Karpas-422 (cell line): ENCODE measurements at regions not wholly inside any gene's neighbourhood (a gene's known extent, or its start where the extent isn't known, plus 50 kb on each side); places are given as distances from the start of the nearest gene placed in this dataset.
A peak's percentile ranks its signal among the peaks of the same experiment; 100 is the strongest.

ENCODE experiments used
- DNase-seq: peaks from one replicate; pipeline ENCODE4 v3.0.0-alpha.2; 2015
- H2AFZ ChIP-seq: fragments of 200-600 bp; sonication (generic); 2 replicates; pipeline ENCODE4 v1.6.1; 2014; ENCODE audit warnings: antibody characterized with exemption, low read length, mixed read lengths
- H3K27ac ChIP-seq: fragments of 200-600 bp; sonication (generic); 2 replicates; pipeline ENCODE4 v1.5.1; 2014; ENCODE audit warnings: mild to moderate bottlenecking, low read length, moderate library complexity
- H3K27me3 ChIP-seq: fragments of 200-600 bp; sonication (generic); 2 replicates; pipeline ENCODE4 v1.6.1; 2014; ENCODE audit warnings: low read length, mixed read lengths
- H3K36me3 ChIP-seq: fragments of 200-600 bp; sonication (generic); 2 replicates; pipeline ENCODE4 v1.6.1; 2014; ENCODE audit warnings: low read length, mixed read lengths; ENCODE audit not compliant: insufficient read depth
- H3K4me1 ChIP-seq: fragments of 200-600 bp; sonication (generic); 2 replicates; pipeline ENCODE4 v1.6.1; 2014; ENCODE audit warnings: mild to moderate bottlenecking, low read length, mixed read lengths
- H3K4me2 ChIP-seq: fragments of 200-600 bp; sonication (generic); 2 replicates; pipeline ENCODE4 v1.6.1; 2014; ENCODE audit warnings: low read length, low read depth, mild to moderate bottlenecking; ENCODE audit not compliant: poor library complexity, severe bottlenecking
- H3K4me3 ChIP-seq: fragments of 200-600 bp; sonication (generic); 2 replicates; pipeline ENCODE4 v1.5.1; 2014; ENCODE audit warnings: mild to moderate bottlenecking, antibody characterized with exemption, low read length, mixed read lengths
- H3K79me2 ChIP-seq: fragments of 200-600 bp; sonication (generic); 2 replicates; pipeline ENCODE4 v1.6.1; 2014; ENCODE audit warnings: mild to moderate bottlenecking, low read length, mixed read lengths
- H3K9ac ChIP-seq: fragments of 200-600 bp; sonication (generic); 2 replicates; pipeline ENCODE4 v1.6.0; 2014; ENCODE audit warnings: low read length
- H3K9me2 ChIP-seq: fragments of 200-600 bp; sonication (generic), shearing (Covaris generic); replicated peaks from 2 replicates; pipeline ENCODE4 v1.6.0; 2014; ENCODE audit warnings: mild to moderate bottlenecking, low read length, moderate library complexity; ENCODE audit not compliant: insufficient read depth
- H3K9me3 ChIP-seq: fragments of 300-700, 200-600 bp; sonication (generic); 2 replicates; pipeline ENCODE4 v1.6.1; 2014; ENCODE audit warnings: low read length, mixed read lengths
- H4K20me1 ChIP-seq: fragments of 200-600 bp; sonication (generic); 2 replicates; pipeline ENCODE4 v1.6.1; 2014; ENCODE audit warnings: mild to moderate bottlenecking, antibody characterized with exemption, low read length, low read depth; ENCODE audit not compliant: insufficient read depth

DNA sequence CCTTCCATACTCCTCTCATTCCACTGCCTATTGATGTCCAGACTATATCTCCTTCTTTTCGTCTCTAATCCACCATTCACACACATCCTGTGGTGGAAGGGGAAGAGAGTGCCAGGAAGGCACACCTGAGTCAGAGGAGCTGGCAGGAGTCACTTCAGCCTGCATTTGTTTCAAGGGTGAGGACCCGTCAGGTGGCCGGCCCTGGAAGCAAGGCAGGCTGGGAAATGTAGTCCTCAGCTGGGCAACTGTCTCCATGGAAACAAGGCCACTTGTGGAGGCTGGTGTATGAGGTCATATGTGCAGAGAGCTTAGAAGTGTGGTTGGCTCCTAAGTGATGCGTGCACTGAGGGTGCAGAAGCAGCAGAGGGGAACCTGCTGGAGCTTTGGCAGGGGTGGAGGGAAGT lies 278.4 kb downstream of the NSG2 start:
- Histone ChIP-seq H3K9me3 (no peaks in the 10 kb centered on the region), H3K9me2 (no peaks in the 10 kb centered on the region), H3K4me2 (peak overlapping the region; percentile 26), H4K20me1 (no peaks in the 10 kb centered on the region), H3K4me3 (no peak overlapping the region), H3K27ac (no peak overlapping the region), H3K36me3 (no peaks in the 10 kb centered on the region), H3K9ac (no peak overlapping the region), H3K79me2 (no peaks in the 10 kb centered on the region), H3K4me1 (peaks cover 9% of the 10 kb centered on the region), H3K27me3 (no peaks in the 10 kb centered on the region), H2AFZ (peak overlapping the region; percentile 43; the same call in 1 of the 2 replicates)
- peak; percentile 85 for DNase-seq

GRCh38 chr5:174324680-174325079 lies 279.2 kb downstream of the NSG2 start:
- no peak overlapping the region for H3K27ac ChIP-seq
- DNase-seq, result no peak
- H3K79me2 ChIP-seq, result no peaks in the 10 kb centered on the region
- H3K27me3 ChIP-seq, result no peaks in the 10 kb centered on the region
- no peaks in the 10 kb centered on the region for H3K36me3 ChIP-seq
- no peak overlapping the region for H3K9ac ChIP-seq
- no peak overlapping the region for H3K4me2 ChIP-seq
- H2AFZ ChIP-seq, result no peak overlapping the region
- H3K9me3 ChIP-seq, result no peaks in the 10 kb centered on the region
- H4K20me1 ChIP-seq, result no peaks in the 10 kb centered on the region
- H3K9me2 ChIP-seq, result no peaks in the 10 kb centered on the region
- H3K4me1 ChIP-seq, result peaks cover 9% of the 10 kb centered on the region
- no peak overlapping the region for H3K4me3 ChIP-seq

DNA sequence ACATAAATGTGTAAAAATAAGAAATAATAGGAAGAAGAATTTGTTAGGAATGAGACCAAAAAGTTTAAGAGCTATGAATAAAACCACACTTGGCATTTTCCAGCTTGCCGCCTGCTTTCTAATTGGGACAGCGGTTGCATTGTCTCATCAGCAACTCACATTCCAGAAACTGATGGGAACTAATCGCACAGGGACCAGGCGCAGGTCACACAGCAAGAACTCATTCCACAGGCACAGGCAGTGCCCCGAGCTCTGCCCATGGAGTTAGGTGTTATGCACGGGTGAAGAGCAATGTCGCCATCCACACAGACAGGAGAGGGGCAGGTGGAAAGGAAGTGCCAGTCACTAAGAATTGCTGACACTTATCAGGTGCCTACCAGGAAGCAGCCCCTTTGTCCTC lies 279.9 kb downstream of the NSG2 start:
- Histone ChIP-seq H3K36me3 (no peaks in the 10 kb centered on the region), H3K79me2 (no peaks in the 10 kb centered on the region), H2AFZ (no peak overlapping the region), H3K9me2 (no peaks in the 10 kb centered on the region), H4K20me1 (no peaks in the 10 kb centered on the region), H3K4me1 (peaks cover 9% of the 10 kb centered on the region), H3K27ac (no peak overlapping the region), H3K4me2 (no peak overlapping the region), H3K9ac (no peak overlapping the region), H3K9me3 (no peaks in the 10 kb centered on the region), H3K4me3 (no peak overlapping the region), H3K27me3 (no peaks in the 10 kb centered on the region)
- DNase-seq, result no peak

DNA sequence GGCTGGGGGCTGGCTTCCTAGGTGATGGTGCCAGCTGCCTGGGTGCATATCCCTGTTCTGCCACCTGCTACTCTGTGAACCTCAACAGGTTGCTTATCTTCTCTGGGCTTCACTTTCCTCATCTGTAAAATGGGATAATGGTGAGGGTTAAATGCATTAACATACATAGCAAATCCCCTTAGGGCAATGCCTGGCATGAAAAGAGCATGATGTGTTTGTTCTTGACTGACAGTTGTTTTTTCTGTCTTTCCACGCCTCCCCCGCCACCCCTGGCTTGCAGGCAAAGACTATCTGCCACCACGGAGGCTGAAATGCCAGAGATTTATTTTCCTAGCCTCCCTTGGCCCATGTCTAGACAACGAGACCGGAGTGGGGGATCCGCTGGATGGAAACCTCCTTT lies 280.5 kb downstream of the NSG2 start:
- no peaks in the 10 kb centered on the region for H3K36me3 ChIP-seq

GRCh38 chr5:174326372-174326771 lies 280.9 kb downstream of the NSG2 start:
- Histone ChIP-seq H3K4me3 (no peak overlapping the region), H3K9ac (no peak overlapping the region), H2AFZ (no peak overlapping the region), H4K20me1 (no peaks in the 10 kb centered on the region), H3K4me1 (peaks cover 9% of the 10 kb centered on the region), H3K9me2 (no peaks in the 10 kb centered on the region), H3K27me3 (no peaks in the 10 kb centered on the region), H3K4me2 (no peak overlapping the region), H3K79me2 (no peaks in the 10 kb centered on the region), H3K36me3 (no peaks in the 10 kb centered on the region), H3K9me3 (no peaks in the 10 kb centered on the region), H3K27ac (no peak overlapping the region)
- DNase-seq, result no peak

More for the DNA sequence above, 280.5 kb downstream of the NSG2 start:
- H3K9me3 ChIP-seq, result no peaks in the 10 kb centered on the region
- no peak overlapping the region for H3K9ac ChIP-seq
- H3K4me3 ChIP-seq, result no peak overlapping the region
- H3K79me2 ChIP-seq, result no peaks in the 10 kb centered on the region
- H3K27me3 ChIP-seq, result no peaks in the 10 kb centered on the region
- H2AFZ ChIP-seq, result no peak overlapping the region
- H3K4me1 ChIP-seq, result peaks cover 9% of the 10 kb centered on the region
- H3K9me2 ChIP-seq, result no peaks in the 10 kb centered on the region
- no peak for DNase-seq
- no peak overlapping the region for H3K4me2 ChIP-seq
- no peaks in the 10 kb centered on the region for H4K20me1 ChIP-seq
- no peak overlapping the region for H3K27ac ChIP-seq

DNA sequence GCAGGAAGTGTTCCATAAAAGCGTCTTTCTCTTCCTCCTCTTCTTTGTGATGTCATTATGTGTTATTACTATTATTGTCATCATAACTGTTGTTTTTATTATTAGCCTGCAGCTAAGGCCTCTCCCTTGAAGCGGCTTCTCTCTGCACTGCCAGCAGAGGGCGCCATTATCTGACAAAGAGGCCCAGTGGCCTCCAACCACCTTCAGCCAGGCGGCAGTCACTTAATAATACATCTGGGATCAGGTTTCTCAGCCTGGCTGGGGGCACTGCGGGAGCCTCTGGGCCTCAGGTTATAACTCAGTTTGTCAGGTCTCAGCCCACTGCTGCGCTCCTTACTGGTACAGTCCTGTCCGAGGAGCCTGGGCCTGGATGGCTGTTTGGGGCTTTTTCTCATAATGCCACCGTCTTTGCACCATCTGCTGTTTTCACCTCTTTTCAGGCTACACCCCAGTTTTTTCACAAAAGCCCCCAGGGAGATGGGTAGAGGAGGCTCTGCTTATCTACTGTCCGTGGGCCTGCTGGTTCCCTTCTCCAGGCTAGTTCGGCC lies 281.9 kb downstream of the NSG2 start:
- Histone ChIP-seq H3K9ac (no peak overlapping the region), H3K79me2 (no peaks in the 10 kb centered on the region)

DNA sequence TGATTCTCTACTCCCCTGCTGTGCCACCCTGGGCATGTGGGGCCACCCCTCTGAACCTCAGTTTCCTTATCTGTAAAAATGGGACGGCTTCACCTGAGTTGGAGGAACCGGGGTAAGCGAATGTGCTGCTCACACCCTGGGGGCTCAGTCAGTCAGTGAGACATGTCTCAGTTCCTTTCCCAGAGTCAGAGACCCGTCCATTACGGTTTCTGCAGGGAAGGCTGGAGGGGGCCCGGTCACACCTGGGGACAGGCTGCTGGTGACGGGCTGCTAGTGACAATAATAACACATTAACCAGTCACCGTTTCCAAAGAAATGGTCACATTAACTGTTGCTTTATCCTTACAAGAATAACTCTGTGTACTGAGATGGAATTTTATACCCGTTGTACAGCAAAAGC lies 282.4 kb downstream of the NSG2 start:
- H3K36me3 ChIP-seq, result no peaks in the 10 kb centered on the region
- H3K9me2 ChIP-seq, result no peaks in the 10 kb centered on the region
- peaks cover 9% of the 10 kb centered on the region for H3K4me1 ChIP-seq
- H3K79me2 ChIP-seq, result no peaks in the 10 kb centered on the region
- no peaks in the 10 kb centered on the region for H3K9me3 ChIP-seq
- no peak overlapping the region for H3K4me3 ChIP-seq
- no peak overlapping the region for H2AFZ ChIP-seq
- no peak overlapping the region for H3K4me2 ChIP-seq
- DNase-seq, result no peak
- H4K20me1 ChIP-seq, result no peaks in the 10 kb centered on the region
- no peak overlapping the region for H3K27ac ChIP-seq
- no peaks in the 10 kb centered on the region for H3K27me3 ChIP-seq
- no peak overlapping the region for H3K9ac ChIP-seq

More for the DNA sequence above, 281.9 kb downstream of the NSG2 start:
- no peaks in the 10 kb centered on the region for H3K36me3 ChIP-seq
- peaks cover 9% of the 10 kb centered on the region for H3K4me1 ChIP-seq
- H3K27ac ChIP-seq, result no peak overlapping the region
- H3K9me3 ChIP-seq, result no peaks in the 10 kb centered on the region
- H4K20me1 ChIP-seq, result no peaks in the 10 kb centered on the region
- H3K27me3 ChIP-seq, result no peaks in the 10 kb centered on the region
- no peak overlapping the region for H3K4me3 ChIP-seq
- H3K4me2 ChIP-seq, result no peak overlapping the region
- peak; percentile 92 for DNase-seq
- no peaks in the 10 kb centered on the region for H3K9me2 ChIP-seq
- H2AFZ ChIP-seq, result no peak overlapping the region

DNA sequence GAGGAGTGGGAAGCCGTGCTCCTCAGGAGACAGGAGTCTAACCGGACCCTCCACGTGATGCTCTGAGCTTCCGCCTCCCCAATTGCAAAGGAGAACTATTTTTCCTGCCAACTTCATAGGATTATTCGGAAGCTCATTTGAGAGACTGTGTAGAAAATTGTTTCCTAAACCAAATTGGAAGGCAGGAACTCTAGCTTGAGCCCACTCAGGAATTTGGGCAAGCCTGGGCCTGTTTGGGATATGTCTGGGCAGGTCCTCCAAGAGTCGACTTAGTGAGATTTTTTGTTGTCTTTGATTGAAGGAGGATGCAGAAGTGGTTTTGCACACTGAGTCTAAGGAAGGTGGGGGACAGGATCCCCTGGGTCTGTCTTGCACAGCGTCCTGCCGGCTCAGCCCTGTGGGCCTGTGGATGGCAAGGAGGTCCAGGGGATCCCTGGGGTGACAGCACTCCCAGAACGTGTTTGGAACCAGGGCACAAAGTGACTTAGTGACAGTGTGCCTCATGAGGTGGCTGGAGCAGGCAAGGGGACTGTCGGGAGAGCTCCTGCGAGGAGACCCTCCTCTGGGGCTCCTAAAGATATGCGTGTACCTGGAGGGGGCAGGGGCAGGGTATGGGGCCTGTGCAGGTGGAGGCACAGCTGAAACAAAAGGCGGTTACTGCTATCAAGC lies 283.3 kb downstream of the NSG2 start:
- H3K27me3 ChIP-seq, result no peaks in the 10 kb centered on the region
- peaks cover 7% of the 10 kb centered on the region for H3K4me1 ChIP-seq
- H3K4me3 ChIP-seq, result no peak overlapping the region
- H3K4me2 ChIP-seq, result no peak overlapping the region
- H2AFZ ChIP-seq, result no peak overlapping the region
- H3K9ac ChIP-seq, result no peak overlapping the region
- no peak for DNase-seq
- H3K27ac ChIP-seq, result no peak overlapping the region
- no peaks in the 10 kb centered on the region for H3K79me2 ChIP-seq
- H3K9me2 ChIP-seq, result no peaks in the 10 kb centered on the region
- H3K9me3 ChIP-seq, result no peaks in the 10 kb centered on the region
- no peaks in the 10 kb centered on the region for H3K36me3 ChIP-seq
- H4K20me1 ChIP-seq, result no peaks in the 10 kb centered on the region
